GM06990 (cell line): ENCODE measurements at regions not wholly inside any gene's neighbourhood (a gene's known extent, or its start where the extent isn't known, plus 50 kb on each side); places are given as distances from the start of the nearest gene placed in this dataset.

Experiments used
- DNase-seq: peaks from one replicate; pipeline ENCODE4 v3.0.0-alpha.2; 2011; ENCODE audit not compliant: insufficient read length; ENCODE audit errors: extremely low read depth
- H3K27me3 ChIP-seq: replicated peaks from 2 replicates; pipeline ENCODE4 v1.6.0; 2011; ENCODE audit warnings: low read length; ENCODE audit not compliant: control insufficient read depth, insufficient read depth
- H3K36me3 ChIP-seq: 2 replicates; pipeline ENCODE4 v1.5.1; 2011; ENCODE audit warnings: low read length; ENCODE audit not compliant: control insufficient read depth, insufficient read depth
- H3K4me3 ChIP-seq: replicated peaks from 2 replicates; pipeline ENCODE4 v1.5.1; 2011; ENCODE audit warnings: low read depth, mild to moderate bottlenecking, control low read depth, low read length
- TF ChIP-seq, protein P1 (sequence below): IDR thresholded peaks from 2 replicates; pipeline ENCODE4 v1.5.1; 2011; ENCODE audit warnings: low read length, control low read depth, mild to moderate bottlenecking, inconsistent platforms; ENCODE audit not compliant: insufficient read depth, poor library complexity, severe bottlenecking

DNA sequence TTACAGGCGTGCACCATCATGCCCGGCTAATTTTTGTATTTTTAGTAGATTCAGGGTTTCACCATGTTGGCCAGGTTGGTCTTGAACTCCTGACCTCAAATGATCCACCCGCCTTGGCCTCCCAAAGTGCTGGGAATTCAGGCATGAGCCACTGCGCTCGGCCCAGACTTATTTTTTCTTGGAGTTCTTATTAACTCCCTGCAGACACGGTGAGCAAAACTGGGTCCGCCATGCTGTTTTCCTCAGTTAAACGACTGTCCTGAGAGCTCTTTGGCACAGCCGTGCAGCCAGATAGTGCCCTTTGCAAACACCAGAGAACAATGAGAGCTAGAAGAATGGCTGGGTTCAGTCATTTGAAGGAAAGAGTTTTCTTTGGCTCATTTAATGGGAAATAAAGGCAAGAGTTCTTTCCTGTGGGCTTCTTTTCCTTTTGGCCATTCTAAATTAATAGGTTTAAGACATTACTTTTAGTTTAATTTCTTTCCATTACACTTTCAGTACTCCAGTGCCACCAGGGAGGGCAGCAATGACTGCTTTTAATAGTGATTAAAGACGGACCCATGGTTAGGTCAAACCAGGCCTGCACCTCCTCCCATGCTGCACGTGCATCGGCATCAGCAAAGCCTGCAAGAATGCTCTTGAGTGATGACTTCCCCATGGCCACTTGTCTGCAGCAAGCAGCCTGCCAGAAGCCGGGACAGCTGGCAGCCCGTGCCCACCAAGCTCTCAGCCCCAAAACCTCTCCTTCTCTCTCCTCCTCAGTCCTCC is 60.7 kb downstream of the VCPKMT start:
- no peak for DNase-seq
- Histone ChIP-seq H3K27me3 (no peaks in the 10 kb centered on the region), H3K4me3 (no peak overlapping the region), H3K36me3 (no peaks in the 10 kb centered on the region)
- TF ChIP-seq, protein P1, sequence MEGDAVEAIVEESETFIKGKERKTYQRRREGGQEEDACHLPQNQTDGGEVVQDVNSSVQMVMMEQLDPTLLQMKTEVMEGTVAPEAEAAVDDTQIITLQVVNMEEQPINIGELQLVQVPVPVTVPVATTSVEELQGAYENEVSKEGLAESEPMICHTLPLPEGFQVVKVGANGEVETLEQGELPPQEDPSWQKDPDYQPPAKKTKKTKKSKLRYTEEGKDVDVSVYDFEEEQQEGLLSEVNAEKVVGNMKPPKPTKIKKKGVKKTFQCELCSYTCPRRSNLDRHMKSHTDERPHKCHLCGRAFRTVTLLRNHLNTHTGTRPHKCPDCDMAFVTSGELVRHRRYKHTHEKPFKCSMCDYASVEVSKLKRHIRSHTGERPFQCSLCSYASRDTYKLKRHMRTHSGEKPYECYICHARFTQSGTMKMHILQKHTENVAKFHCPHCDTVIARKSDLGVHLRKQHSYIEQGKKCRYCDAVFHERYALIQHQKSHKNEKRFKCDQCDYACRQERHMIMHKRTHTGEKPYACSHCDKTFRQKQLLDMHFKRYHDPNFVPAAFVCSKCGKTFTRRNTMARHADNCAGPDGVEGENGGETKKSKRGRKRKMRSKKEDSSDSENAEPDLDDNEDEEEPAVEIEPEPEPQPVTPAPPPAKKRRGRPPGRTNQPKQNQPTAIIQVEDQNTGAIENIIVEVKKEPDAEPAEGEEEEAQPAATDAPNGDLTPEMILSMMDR, result no peak

DNA sequence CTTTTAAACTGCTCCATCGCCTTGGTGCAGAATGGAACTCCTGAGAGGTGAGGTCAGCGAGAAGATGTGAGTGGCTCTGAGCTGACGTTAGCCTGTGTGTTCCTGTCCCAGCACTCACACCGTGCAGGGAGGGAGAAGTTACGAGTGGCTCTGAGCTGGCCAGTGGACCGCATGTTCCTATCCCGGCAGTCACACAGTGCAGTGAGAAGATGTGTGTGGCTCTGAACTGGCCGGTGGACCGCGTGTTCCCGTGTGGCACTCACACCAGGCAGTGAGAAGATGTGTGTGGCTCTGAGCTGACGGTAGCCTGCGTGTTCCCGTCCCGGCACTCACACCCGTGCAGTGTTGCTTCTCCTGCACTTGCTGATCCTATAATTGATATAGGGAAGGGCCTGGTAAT is 59.9 kb downstream of the VCPKMT start:
- DNase-seq, result no peak
- H3K4me3 ChIP-seq, result no peak overlapping the region
- no peaks in the 10 kb centered on the region for H3K36me3 ChIP-seq
- H3K27me3 ChIP-seq, result no peaks in the 10 kb centered on the region
- TF ChIP-seq, protein P1, result no peak

DNA sequence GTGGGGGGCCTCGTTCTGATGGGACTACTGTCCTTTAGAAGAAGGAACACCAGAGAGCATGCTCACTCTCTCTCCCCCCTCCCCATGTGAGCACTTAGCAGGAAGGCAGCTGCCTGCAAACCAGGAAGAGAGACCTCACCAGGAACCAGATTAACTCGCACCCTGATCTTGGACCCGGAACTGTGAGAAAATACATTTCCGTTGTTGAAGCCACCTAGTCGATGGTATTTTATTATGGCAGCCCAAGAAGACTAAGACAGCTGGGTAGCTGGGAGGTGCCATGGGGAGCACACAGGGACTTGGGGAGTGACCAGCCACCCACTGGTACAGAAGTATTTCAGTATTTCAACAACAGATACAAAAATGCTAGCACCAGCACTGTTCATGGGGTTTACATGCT is 59.0 kb downstream of the VCPKMT start:
- Histone ChIP-seq H3K36me3 (no peaks in the 10 kb centered on the region), H3K4me3 (no peak overlapping the region)
- TF ChIP-seq, protein P1, result no peak

DNA sequence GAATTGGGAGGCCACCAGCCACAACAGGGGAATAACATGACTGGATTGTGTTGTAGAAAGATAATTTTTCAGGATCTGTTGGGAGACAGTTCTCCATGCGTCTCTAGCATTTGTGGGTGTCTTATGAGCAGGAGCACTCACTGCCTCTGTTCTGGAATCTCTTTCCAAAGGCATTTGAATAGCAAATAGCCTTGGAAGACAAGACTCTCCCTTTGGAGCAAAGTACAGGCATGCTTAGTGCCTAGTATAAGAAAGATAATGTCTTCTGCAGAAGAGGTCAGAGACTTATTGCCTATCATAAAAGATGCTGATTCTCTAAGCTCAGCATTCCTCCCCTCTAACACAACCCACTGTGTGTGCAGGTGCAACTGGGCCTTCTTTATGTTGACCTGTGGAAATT is 58.3 kb downstream of the VCPKMT start:
- Histone ChIP-seq H3K36me3 (no peaks in the 10 kb centered on the region), H3K27me3 (no peaks in the 10 kb centered on the region), H3K4me3 (no peak overlapping the region)
- TF ChIP-seq, protein P1, result no peak
- no peak for DNase-seq

More for the DNA sequence above, 59.0 kb downstream of the VCPKMT start:
- no peaks in the 10 kb centered on the region for H3K27me3 ChIP-seq
- DNase-seq, result no peak
